Esophagus squamous epithelium (tissue), 4 donors: ENCODE measurements at regions not wholly inside any gene's neighbourhood (a gene's known extent, or its start where the extent isn't known, plus 50 kb on each side); places are given as distances from the start of the nearest gene placed in this dataset.

Experiments used
- POLR2A ChIP-seq, 4 donors: fragments of 450-650 bp; IDR thresholded peaks; one replicate each; pipeline ENCODE4 v1.6.1; 2017; ENCODE audit warnings: antibody characterized with exemption in 4 of 4, mild to moderate bottlenecking in 4 of 4, moderate library complexity in 3 of 4
- TF ChIP-seq, protein P1 (sequence below), 6 experiments: fragments of 450-650 bp in 4 of 6; fragments of 200-600 bp in 2 of 6; sonication (generic) in 2 of 6; IDR thresholded peaks; one replicate each; pipeline ENCODE4 v1.5.1; 2016 to 2019; ENCODE audit warnings: antibody characterized with exemption in 6 of 6, mild to moderate bottlenecking in 4 of 6, moderate library complexity in 4 of 6

DNA sequence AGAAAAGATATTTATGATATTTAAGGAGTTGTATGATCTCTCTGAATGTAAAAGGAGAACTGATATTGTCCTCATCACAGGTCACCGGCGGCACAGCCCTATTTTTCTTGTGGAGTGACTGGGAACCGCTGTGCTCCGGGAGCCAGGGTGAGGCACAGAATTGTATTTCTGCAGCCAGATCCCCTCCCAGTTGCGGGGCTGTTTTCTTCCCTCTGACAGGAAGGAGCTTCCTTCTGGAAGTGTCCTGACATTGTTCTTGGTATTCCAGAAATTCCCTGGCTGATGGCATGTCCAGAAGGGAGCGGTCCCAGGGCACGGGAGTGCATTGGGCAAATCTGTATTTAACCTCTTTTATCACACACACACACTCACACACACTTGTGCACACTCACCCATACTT, 268.6 kb upstream of the FOXF1 start:
- TF ChIP-seq, protein P1, sequence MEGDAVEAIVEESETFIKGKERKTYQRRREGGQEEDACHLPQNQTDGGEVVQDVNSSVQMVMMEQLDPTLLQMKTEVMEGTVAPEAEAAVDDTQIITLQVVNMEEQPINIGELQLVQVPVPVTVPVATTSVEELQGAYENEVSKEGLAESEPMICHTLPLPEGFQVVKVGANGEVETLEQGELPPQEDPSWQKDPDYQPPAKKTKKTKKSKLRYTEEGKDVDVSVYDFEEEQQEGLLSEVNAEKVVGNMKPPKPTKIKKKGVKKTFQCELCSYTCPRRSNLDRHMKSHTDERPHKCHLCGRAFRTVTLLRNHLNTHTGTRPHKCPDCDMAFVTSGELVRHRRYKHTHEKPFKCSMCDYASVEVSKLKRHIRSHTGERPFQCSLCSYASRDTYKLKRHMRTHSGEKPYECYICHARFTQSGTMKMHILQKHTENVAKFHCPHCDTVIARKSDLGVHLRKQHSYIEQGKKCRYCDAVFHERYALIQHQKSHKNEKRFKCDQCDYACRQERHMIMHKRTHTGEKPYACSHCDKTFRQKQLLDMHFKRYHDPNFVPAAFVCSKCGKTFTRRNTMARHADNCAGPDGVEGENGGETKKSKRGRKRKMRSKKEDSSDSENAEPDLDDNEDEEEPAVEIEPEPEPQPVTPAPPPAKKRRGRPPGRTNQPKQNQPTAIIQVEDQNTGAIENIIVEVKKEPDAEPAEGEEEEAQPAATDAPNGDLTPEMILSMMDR (IDR thresholded peaks at IDR 0.05): no peak
- TF ChIP-seq POLR2A (IDR thresholded peaks at IDR 0.05): no peak
